PC-3 (cell line): ENCODE measurements at regions not wholly inside any gene's neighbourhood (a gene's known extent, or its start where the extent isn't known, plus 50 kb on each side); places are given as distances from the start of the nearest gene placed in this dataset.

Experiments
- ATAC-seq: fragments of 200-7000 bp; cut with Tn5 transposase; 2 replicates; pipeline ENCODE4 v1.9.1; 2020; ENCODE audit warnings: mild to moderate bottlenecking, moderate library complexity
- BruUV-seq: library from RNA; stranded (reverse); fragments of 400-500 nt; replicated peaks from 2 replicates; lab custom pipeline; 2021; lab: Mats Ljungman, UMichigan
- CTCF ChIA-PET: fragments of 300-600 bp; sonication (Branson Sonifier 250); formaldehyde crosslinking; loops from one replicate; lab custom pipeline; 2022; ENCODE audit warnings: antibody characterized with exemption; lab: Charles Lee
- POLR2A ChIA-PET: fragments of 300-600 bp; sonication (Branson Sonifier 250); formaldehyde crosslinking; loops from one replicate; lab custom pipeline; 2022; ENCODE audit warnings: antibody characterized with exemption; ENCODE audit not compliant: unreplicated experiment; lab: Charles Lee
- DNase-seq: peaks from one replicate; pipeline ENCODE4 v3.0.0-alpha.2; 2015
- H2AFZ ChIP-seq: fragments of 300-600 bp; sonication (generic); 2 replicates; pipeline ENCODE4 v1.6.0; 2016; ENCODE audit warnings: antibody characterized with exemption, low read length
- H3F3A ChIP-seq: fragments of 300-600 bp; sonication (generic); one replicate; pipeline ENCODE4 v1.6.0; 2017; ENCODE audit warnings: antibody characterized with exemption, low read length, control low read depth, mild to moderate bottlenecking; ENCODE audit not compliant: unreplicated experiment
- H3K27ac ChIP-seq: fragments of 300-600 bp; sonication (generic); 2 replicates; pipeline ENCODE4 v1.5.1; 2016; ENCODE audit warnings: mild to moderate bottlenecking, low read length
- H3K27me3 ChIP-seq: fragments of 300-600 bp; sonication (generic); 2 replicates; pipeline ENCODE4 v1.6.1; 2016; ENCODE audit warnings: low read length, mixed read lengths
- H3K36me3 ChIP-seq: fragments of 300-600 bp; sonication (generic); 2 replicates; pipeline ENCODE4 v1.6.1; 2016; ENCODE audit warnings: low read depth, mixed run types, low read length, mixed read lengths
- H3K4me1 ChIP-seq: fragments of 300-600 bp; sonication (generic); 2 replicates; pipeline ENCODE4 v1.5.1; 2016; ENCODE audit warnings: low read length; ENCODE audit not compliant: insufficient read depth
- H3K4me2 ChIP-seq: fragments of 300-600 bp; sonication (generic); 2 replicates; pipeline ENCODE4 v1.6.0; 2016; ENCODE audit warnings: low read length
- H3K4me3 ChIP-seq: fragments of 300-600 bp; sonication (generic); 2 replicates; pipeline ENCODE4 v1.5.1; 2016; ENCODE audit warnings: mild to moderate bottlenecking, low read length, mixed read lengths
- H3K79me2 ChIP-seq: fragments of 300-600 bp; sonication (generic); 2 replicates; pipeline ENCODE4 v1.6.1; 2017; ENCODE audit warnings: low read length, mixed read lengths
- H3K9ac ChIP-seq: fragments of 300-600 bp; sonication (generic); 2 replicates; pipeline ENCODE4 v1.6.0; 2016; ENCODE audit warnings: mild to moderate bottlenecking, low read length
- H3K9me2 ChIP-seq: fragments of 300-600 bp; sonication (generic); replicated peaks from 2 replicates; pipeline ENCODE4 v1.6.1; 2016; ENCODE audit warnings: mixed run types, low read length, mixed read lengths
- H3K9me3 ChIP-seq: fragments of 300-600 bp; sonication (generic); 2 replicates; pipeline ENCODE4 v1.6.1; 2016; ENCODE audit warnings: low read length, mixed read lengths
- H4K20me1 ChIP-seq: fragments of 300-600 bp; sonication (generic); 2 replicates; pipeline ENCODE4 v1.6.1; 2016; ENCODE audit warnings: low read length, mixed read lengths
- CTCF ChIP-seq: fragments of 300-600 bp; sonication (generic); conservative IDR thresholded peaks from 2 replicates; pipeline ENCODE4 v1.5.1; 2017; ENCODE audit warnings: antibody characterized with exemption, low read depth, mild to moderate bottlenecking, low read length
- EZH2 ChIP-seq: fragments of 300-600 bp; sonication (generic); IDR thresholded peaks from one replicate; pipeline ENCODE4 v1.6.1; 2017; ENCODE audit warnings: antibody characterized with exemption, mild to moderate bottlenecking, low read length; ENCODE audit not compliant: unreplicated experiment
- EZH2phosphoT487 ChIP-seq: fragments of 300-600 bp; sonication (generic); IDR thresholded peaks from 2 replicates; pipeline ENCODE4 v1.6.1; 2018; ENCODE audit warnings: mild to moderate bottlenecking, antibody characterized with exemption, low read length, borderline replicate concordance
- intact Hi-C: fragments of 100-400 bp; cut with micrococcal nuclease; formaldehyde crosslinking; loops from 2 replicates; pipeline ENCODE4 v1.9.0; 2023

GRCh38 chr6:14906621-14907020 is 339.2 kb upstream of the JARID2 start:
- Histone ChIP-seq H3K9ac (no peak overlapping the region), H3K79me2 (no peaks in the 10 kb centered on the region), H3K9me2 (no peaks in the 10 kb centered on the region), H3K9me3 (no peaks in the 10 kb centered on the region), H3K27ac (no peak overlapping the region), H3K27me3 (no peaks in the 10 kb centered on the region), H4K20me1 (no peaks in the 10 kb centered on the region), H3K4me1 (no peaks in the 10 kb centered on the region), H2AFZ (no peak overlapping the region), H3F3A (no peaks in the 10 kb centered on the region), H3K4me3 (no peak overlapping the region), H3K36me3 (no peaks in the 10 kb centered on the region), H3K4me2 (no peak overlapping the region)
- intact Hi-C loops, result no loop called here
- TF ChIP-seq EZH2phosphoT487, result no peak
- TF ChIP-seq EZH2, result no peak
- no peak for TF ChIP-seq CTCF
- DNase-seq (no peak), ATAC-seq (no peak)
- POLR2A ChIA-PET, result no interaction called here
- CTCF ChIA-PET, result no interaction called here
- BruUV-seq, result no TSS peak

GRCh38 chr6:14910692-14911547 is 334.9 kb upstream of the JARID2 start:
- intact Hi-C loops, result no loop called here
- no peaks in the 10 kb centered on the region for H4K20me1 ChIP-seq
- BruUV-seq, result no TSS peak
- no peak overlapping the region for H3K27ac ChIP-seq
- no peak overlapping the region for H3K4me3 ChIP-seq
- no peak for DNase-seq
- H3K4me2 ChIP-seq, result no peak overlapping the region
- ChIA-PET CTCF (no interaction called here), POLR2A (no interaction called here)
- H3F3A ChIP-seq, result no peaks in the 10 kb centered on the region
- no peak overlapping the region for H3K9ac ChIP-seq
- no peaks in the 10 kb centered on the region for H3K9me2 ChIP-seq
- TF ChIP-seq EZH2 (no peak), EZH2phosphoT487 (no peak), CTCF (no peak)
- no peak overlapping the region for H2AFZ ChIP-seq
- no peaks in the 10 kb centered on the region for H3K79me2 ChIP-seq
- no peaks in the 10 kb centered on the region for H3K27me3 ChIP-seq
- no peaks in the 10 kb centered on the region for H3K36me3 ChIP-seq
- no peak for ATAC-seq
- H3K9me3 ChIP-seq, result no peaks in the 10 kb centered on the region
- no peaks in the 10 kb centered on the region for H3K4me1 ChIP-seq

- peaks cover 7% of the 10 kb centered on the region; the same call in 1 of the 2 replicates for H3K4me1 ChIP-seq
- POLR2A ChIA-PET, result no interaction called here
- no peaks in the 10 kb centered on the region for H3K36me3 ChIP-seq
- no peak overlapping the region for H3K4me2 ChIP-seq
- BruUV-seq, result no TSS peak
- no peak overlapping the region for H3K9ac ChIP-seq
- H3K4me3 ChIP-seq, result no peak overlapping the region
- no peaks in the 10 kb centered on the region for H3K9me2 ChIP-seq
- no peaks in the 10 kb centered on the region for H3K27me3 ChIP-seq
- H3K9me3 ChIP-seq, result no peaks in the 10 kb centered on the region
- no peak overlapping the region for H2AFZ ChIP-seq
- TF ChIP-seq CTCF, result no peak
- TF ChIP-seq EZH2, result no peak
- TF ChIP-seq EZH2phosphoT487, result no peak
- H4K20me1 ChIP-seq, result no peaks in the 10 kb centered on the region
- no peaks in the 10 kb centered on the region for H3K79me2 ChIP-seq
- H3F3A ChIP-seq, result no peaks in the 10 kb centered on the region
- intact Hi-C loops, result no loop called here
- DNase-seq (no peak), ATAC-seq (no peak)
- no peak overlapping the region for H3K27ac ChIP-seq
- CTCF ChIA-PET, result no interaction called here
These were observed 333.6 kb upstream of the JARID2 start for GRCh38 chr6:14912226-14912625.
